Globus pallidus (tissue), 1 donor: ENCODE measurements at regions not wholly inside any gene's neighbourhood (a gene's known extent, or its start where the extent isn't known, plus 50 kb on each side); places are given as distances from the start of the nearest gene placed in this dataset.
"Not testable (repeated sequence)": the region's sequence is repeated elsewhere in the genome, so short reads cannot be mapped to it uniquely, and the experiment has no call there.

Experiments
- DNase-seq: peaks from one replicate; pipeline ENCODE4 v3.0.0-alpha.2; 2015; ENCODE audit warnings: low spot score

- DNase-seq = no peak
Observed at GRCh38 chr3:164113371-164114332, 964.6 kb downstream of the SI start.

- DNase-seq = no peak
Observed at GRCh38 chr3:164096352-164096751, 981.9 kb downstream of the SI start.

GRCh38 chr3:164095949-164096348 lies 982.3 kb downstream of the SI start:
- no peak for DNase-seq

GRCh38 chr3:164095279-164095678 lies 983.0 kb downstream of the SI start:
- DNase-seq = no peak

DNA sequence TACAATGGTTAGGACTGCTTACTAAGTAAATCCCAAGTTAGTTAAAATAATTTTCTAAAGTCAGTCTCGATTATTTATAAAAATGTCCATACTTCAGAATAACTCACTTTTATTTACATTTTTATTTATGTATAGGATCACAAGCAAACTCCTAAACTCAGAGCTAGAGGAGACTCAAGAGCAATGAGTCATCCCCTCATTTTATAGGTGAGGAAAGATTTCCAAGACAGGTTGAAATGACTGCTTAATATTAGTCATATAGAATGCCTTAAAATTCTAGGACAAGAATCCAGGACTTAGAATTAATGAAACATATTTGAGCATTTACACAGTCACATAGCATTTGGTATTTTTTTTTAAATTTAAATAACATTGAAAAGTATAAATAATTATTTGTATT lies 983.8 kb downstream of the SI start:
- DNase-seq = no peak

DNA sequence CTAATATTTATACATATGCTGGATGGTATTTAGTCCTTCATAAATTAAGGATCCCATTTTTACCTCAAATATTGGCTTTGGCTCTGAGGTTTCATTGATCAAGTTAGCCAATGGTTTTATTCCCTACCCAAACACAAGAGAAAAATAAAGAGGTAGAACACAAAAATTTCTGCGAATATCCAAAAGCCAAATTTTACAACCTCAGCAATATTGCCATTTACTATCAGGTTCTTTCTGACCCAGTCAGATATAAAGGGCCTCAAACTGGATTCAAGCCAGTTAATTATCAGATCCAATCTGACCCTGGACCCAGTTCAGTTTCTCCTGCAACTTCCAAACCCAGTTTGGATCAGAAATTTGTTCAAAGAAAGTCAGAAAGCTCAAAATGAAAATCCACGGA lies 998.1 kb downstream of the SI start:
- DNase-seq = no peak

- no peak for DNase-seq
Observed at GRCh38 chr3:164064298-164064697, 1014.0 kb downstream of the SI start.

GRCh38 chr3:164060923-164061322 lies 1017.4 kb downstream of the SI start:
- no peak for DNase-seq

DNA sequence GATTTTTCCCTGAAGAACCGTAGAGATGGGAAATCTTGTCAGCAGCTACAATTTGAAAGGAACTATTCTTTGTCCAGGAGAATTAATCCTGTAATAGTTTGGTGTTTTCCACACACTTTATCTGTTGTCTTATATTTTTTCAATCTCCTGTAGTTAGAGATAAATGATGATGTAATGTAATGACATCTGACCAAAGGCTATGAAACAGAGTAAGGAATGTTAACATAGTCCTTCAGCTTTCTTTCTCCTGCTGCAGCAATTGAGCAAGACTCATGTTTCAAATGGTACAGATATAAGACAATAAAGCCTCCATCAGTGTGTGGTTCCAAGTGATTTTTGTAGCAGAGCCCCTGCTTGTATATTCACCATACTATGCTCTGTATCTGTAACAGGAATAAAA lies 1028.4 kb downstream of the SI start:
- DNase-seq = no peak

GRCh38 chr3:164048451-164048850 lies 1029.8 kb downstream of the SI start:
- no peak for DNase-seq

GRCh38 chr3:164040991-164041390 lies 1037.3 kb downstream of the SI start:
- no peak for DNase-seq

DNA sequence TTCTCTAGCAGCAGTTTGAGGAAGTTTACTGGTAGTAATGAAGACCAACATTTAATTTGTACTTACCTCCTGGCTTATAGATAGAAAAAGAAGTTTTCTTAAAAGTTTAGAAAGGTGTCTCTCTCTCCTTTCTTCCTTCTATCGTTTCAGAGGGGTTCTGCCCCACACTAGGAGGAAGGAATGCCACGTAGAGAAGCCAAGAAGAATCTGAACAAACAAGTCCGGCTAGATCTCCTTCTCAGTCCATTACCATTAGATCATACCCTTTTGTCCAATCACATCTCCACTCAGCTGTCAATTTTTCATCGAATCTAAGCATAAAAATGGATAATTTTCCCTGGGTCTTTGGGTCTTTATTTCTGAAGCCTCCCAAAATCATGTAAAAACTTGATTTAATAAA lies 1048.1 kb downstream of the SI start:
- no peak for DNase-seq

DNA sequence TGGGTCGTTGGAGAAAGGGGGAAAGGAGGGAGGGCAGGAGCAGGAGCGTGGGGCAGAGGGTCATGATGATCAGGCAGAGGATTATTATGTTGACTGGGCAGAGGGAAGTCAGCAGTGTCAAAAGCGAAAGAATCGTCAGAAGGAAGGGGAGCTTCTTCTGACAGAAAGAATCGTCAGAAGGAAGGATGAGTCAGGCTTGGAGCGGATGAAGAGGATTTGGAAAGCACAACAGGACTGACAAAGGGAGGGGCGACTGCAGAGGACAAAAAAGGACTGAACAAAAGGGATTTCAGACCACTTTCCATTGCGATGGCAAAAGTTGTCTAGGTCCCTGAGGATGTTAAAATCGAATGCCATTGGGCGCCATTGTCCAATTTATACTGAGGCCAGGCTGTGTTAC lies 1053.5 kb downstream of the SI start:
- no peak for DNase-seq

- DNase-seq = no peak
Observed at GRCh38 chr3:164023480-164023879, 1054.8 kb downstream of the SI start.

GRCh38 chr3:164018500-164018899 lies 1059.8 kb downstream of the SI start:
- DNase-seq = no peak

DNA sequence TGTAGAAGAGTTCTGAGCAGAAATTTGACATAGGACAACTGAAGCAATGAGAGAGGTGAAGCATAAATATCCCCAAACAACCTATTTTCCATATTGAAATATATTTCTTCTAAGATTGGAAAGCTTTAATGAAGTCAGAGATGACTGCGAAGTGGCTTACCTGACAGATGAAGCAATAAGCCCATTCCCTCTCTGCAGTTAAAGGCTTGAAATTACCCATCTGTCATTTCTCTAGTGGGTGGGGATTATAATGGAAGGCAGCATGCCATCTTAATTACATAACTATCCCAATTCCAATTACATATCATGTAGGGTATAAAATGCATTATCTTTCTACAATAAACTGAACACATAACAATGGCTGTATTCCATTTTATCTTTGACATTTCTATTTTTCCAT lies 1070.5 kb downstream of the SI start:
- DNase-seq = no peak

- no peak for DNase-seq
Observed at GRCh38 chr3:164004205-164004604, 1074.1 kb downstream of the SI start.

GRCh38 chr3:164003016-164003415 lies 1075.3 kb downstream of the SI start:
- DNase-seq = not testable (repeated sequence)

DNA sequence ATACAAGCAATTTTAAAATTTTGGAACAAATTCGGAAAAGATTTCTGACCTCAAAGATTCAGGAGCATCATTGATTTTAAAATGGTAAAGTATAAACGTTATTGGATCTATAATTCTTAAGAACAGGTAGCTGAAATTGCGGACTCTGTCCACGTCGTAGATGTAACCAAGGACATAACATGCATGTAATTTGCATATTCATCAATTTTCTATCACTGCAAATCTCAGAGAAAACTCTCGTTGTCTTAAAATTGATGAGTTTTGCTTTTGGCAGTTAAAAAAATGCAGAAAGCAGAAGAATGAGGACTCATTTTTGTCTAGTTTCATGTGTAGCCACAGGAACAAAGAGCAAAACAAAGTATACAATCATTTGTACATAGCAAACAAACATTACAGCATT lies 1094.4 kb downstream of the SI start:
- no peak for DNase-seq

DNA sequence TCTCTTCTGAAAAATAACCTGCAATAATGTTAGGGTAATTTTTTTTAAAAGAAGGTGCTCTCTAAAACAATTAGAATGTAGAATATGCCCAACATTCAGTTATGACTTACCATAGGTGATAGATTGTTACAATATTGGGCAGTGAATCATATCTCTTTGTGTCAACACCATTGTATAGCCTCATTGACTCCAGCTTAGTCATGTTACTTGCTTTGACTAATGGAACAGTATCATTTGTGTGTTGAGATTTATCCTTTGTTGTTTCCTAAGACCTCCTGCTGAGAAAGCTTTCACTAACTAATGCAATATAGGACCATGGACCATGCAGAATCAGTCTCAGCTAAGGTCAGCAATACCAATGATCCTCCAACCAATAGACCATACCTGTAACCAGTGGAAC lies 1106.4 kb downstream of the SI start:
- no peak for DNase-seq

GRCh38 chr3:163957072-163957471 lies 1121.2 kb downstream of the SI start:
- DNase-seq = no peak

GRCh38 chr3:163953526-163953925 lies 1124.8 kb downstream of the SI start:
- DNase-seq = no peak

- DNase-seq = no peak
Observed at GRCh38 chr3:163952499-163952898, 1125.8 kb downstream of the SI start.

GRCh38 chr3:163951397-163951987 lies 1126.8 kb downstream of the SI start:
- DNase-seq = no peak
